ENCODE measurements at regions not wholly inside any gene's neighbourhood (a gene's known extent, or its start where the extent isn't known, plus 50 kb on each side); places are given as distances from the start of the nearest gene placed in this dataset.

GRCh38 chr17:77701996-77702395 lies 256.5 kb upstream of the TNRC6C start:
- Histone ChIP-seq H3K4me1 (no peaks in the 10 kb centered on the region), H3K9me3 (peaks cover 0 to 15% of the 10 kb centered on the region in 2 donors), H3K27ac (no peak overlapping the region), H3K27me3 (no peaks in the 10 kb centered on the region), H3K36me3 (no peaks in the 10 kb centered on the region), H3K4me3 (no peak overlapping the region)
- DNase-seq, result no peak
- no peak for TF ChIP-seq POLR2A (IDR thresholded peaks at IDR 0.05)
- TF ChIP-seq, protein P1, sequence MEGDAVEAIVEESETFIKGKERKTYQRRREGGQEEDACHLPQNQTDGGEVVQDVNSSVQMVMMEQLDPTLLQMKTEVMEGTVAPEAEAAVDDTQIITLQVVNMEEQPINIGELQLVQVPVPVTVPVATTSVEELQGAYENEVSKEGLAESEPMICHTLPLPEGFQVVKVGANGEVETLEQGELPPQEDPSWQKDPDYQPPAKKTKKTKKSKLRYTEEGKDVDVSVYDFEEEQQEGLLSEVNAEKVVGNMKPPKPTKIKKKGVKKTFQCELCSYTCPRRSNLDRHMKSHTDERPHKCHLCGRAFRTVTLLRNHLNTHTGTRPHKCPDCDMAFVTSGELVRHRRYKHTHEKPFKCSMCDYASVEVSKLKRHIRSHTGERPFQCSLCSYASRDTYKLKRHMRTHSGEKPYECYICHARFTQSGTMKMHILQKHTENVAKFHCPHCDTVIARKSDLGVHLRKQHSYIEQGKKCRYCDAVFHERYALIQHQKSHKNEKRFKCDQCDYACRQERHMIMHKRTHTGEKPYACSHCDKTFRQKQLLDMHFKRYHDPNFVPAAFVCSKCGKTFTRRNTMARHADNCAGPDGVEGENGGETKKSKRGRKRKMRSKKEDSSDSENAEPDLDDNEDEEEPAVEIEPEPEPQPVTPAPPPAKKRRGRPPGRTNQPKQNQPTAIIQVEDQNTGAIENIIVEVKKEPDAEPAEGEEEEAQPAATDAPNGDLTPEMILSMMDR (IDR thresholded peaks at IDR 0.05), result no peak
- intact Hi-C loops (cut with DNase I; ENCODE audit: low total_unique reads), result no loop called here

DNA sequence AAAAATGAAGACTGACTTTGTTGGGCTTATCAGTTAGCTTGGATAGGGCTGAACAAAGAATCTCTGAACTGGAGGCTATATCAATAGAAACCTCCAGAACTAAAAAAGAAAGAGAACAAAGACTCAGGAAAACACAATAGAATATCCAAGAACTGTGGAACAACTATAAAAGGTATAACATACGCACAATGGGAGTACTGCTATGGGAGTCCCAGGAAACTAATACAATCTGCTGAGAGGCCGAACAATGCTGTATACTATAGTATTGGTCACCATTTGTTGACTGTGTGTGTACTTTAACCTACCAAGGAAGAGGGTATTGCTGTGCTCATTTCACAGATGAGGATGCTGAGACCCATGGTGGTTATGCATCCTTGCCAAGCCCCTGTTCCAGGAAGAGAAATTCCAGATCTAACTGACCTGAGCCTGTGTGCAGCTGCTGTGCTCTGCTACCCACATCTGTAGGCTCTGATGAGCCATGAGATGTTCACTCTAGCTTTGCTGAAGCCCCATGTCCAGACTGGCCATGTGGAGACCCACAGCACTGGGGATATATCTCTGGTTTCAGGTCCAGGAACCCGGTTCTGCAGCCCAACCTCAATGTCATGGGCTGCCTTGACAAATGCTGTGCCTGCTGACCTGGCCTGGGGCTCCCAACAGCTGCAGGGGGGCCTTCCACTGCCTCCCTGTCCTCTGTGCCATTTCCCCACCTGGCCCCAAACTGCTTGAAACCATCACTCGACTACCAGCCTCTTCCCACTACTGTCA lies 254.3 kb upstream of the TNRC6C start:
- Histone ChIP-seq H3K36me3 (no peaks in the 10 kb centered on the region), H3K27ac (no peak overlapping the region), H3K4me1 (no peaks in the 10 kb centered on the region), H3K9me3 (peaks cover 0 to 15% of the 10 kb centered on the region in 2 donors), H3K4me3 (no peak overlapping the region), H3K27me3 (no peaks in the 10 kb centered on the region)
- DNase-seq, result no peak
- no peak for TF ChIP-seq POLR2A (IDR thresholded peaks at IDR 0.05)
- TF ChIP-seq, protein P1 (IDR thresholded peaks at IDR 0.05), result no peak
- intact Hi-C loops (cut with DNase I; ENCODE audit: low total_unique reads), result no loop called here

DNA sequence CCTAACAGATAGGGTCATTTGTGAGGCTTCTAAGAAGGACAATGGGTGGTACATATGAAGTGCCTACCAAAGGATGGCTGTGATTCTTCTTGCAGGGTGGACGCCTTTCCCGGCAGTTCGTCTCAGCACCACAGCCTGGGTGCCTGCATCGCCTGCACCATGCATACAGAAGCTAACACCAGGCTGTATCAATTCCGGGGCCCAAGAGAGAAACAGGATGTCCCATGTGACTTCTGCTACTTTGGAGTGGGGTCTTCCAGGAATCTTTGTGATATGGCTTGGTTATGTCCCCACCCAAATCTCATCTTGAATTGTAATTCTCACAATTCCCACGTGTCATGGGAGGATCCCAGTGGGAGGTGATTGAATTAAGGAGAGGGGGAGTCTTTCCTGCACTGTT lies 251.6 kb upstream of the TNRC6C start:
- Histone ChIP-seq H3K9me3 (peaks cover 0 to 15% of the 10 kb centered on the region in 2 donors), H3K4me1 (no peaks in the 10 kb centered on the region), H3K4me3 (no peak overlapping the region), H3K36me3 (no peaks in the 10 kb centered on the region), H3K27me3 (no peaks in the 10 kb centered on the region), H3K27ac (no peak overlapping the region)
- intact Hi-C loops (cut with DNase I; ENCODE audit: low total_unique reads), result no loop called here
- TF ChIP-seq, protein P1 (IDR thresholded peaks at IDR 0.05), result no peak
- TF ChIP-seq POLR2A (IDR thresholded peaks at IDR 0.05), result no peak
- no peak for DNase-seq

DNA sequence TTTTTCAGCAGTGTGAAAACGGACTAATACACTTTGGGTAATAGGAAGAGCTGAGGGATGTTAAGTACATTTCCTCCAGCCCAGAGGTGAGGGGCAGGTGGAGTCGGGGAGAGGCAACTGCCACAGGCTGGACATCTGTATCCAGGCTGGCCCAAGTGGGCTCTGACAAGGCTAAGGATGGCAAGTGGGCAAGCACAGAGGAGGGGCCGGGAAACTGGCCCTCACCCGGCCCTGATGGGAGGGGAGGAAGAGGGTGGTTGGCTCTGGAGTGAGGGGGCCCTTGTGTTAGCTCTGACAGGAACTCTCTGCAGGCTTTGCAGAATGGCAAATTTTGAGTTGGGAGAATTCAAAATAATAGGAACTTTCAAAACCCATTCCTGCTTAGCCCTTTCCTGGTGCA lies 251.0 kb upstream of the TNRC6C start:
- Histone ChIP-seq H3K27ac (no peak overlapping the region), H3K27me3 (no peaks in the 10 kb centered on the region), H3K36me3 (no peaks in the 10 kb centered on the region), H3K4me1 (no peaks in the 10 kb centered on the region), H3K4me3 (no peak overlapping the region), H3K9me3 (peaks cover 0 to 15% of the 10 kb centered on the region in 2 donors)
- DNase-seq, result no peak
- intact Hi-C loops (cut with DNase I; ENCODE audit: low total_unique reads), result no loop called here
- TF ChIP-seq, protein P1 (IDR thresholded peaks at IDR 0.05), result no peak
- no peak for TF ChIP-seq POLR2A (IDR thresholded peaks at IDR 0.05)

GRCh38 chr17:77708049-77708448 lies 250.5 kb upstream of the TNRC6C start:
- Histone ChIP-seq H3K4me3 (no peak overlapping the region), H3K27ac (no peak overlapping the region), H3K9me3 (peaks cover 0 to 15% of the 10 kb centered on the region in 2 donors), H3K36me3 (no peaks in the 10 kb centered on the region), H3K4me1 (no peaks in the 10 kb centered on the region), H3K27me3 (no peaks in the 10 kb centered on the region)
- intact Hi-C loops (cut with DNase I; ENCODE audit: low total_unique reads), result no loop called here
- TF ChIP-seq POLR2A (IDR thresholded peaks at IDR 0.05), result no peak
- TF ChIP-seq, protein P1 (IDR thresholded peaks at IDR 0.05), result no peak
- no peak for DNase-seq
